GM10266 (cell line): ENCODE measurements at regions not wholly inside any gene's neighbourhood (a gene's known extent, or its start where the extent isn't known, plus 50 kb on each side); places are given as distances from the start of the nearest gene placed in this dataset.

Experiments
- DNase-seq: peaks from one replicate; pipeline ENCODE4 v3.0.0; 2012; ENCODE audit errors: extremely low spot score
- CTCF ChIP-seq: IDR thresholded peaks from 2 replicates; pipeline ENCODE4 v1.5.1; 2012; ENCODE audit warnings: mild to moderate bottlenecking, low read depth; ENCODE audit not compliant: control insufficient read depth, insufficient read depth; ENCODE audit errors: missing control alignments

GRCh38 chr14:100979079-100979478, 75.6 kb upstream of the RTL1 start:
- TF ChIP-seq CTCF = no peak
- DNase-seq = no peak

GRCh38 chr14:100979780-100980179, 76.3 kb upstream of the RTL1 start:
- no peak for TF ChIP-seq CTCF
- no peak for DNase-seq

GRCh38 chr14:100980823-100981222, 77.3 kb upstream of the RTL1 start:
- no peak for DNase-seq
- TF ChIP-seq CTCF = no peak

GRCh38 chr14:100981809-100982208, 78.3 kb upstream of the RTL1 start:
- DNase-seq = no peak
- TF ChIP-seq CTCF = no peak

- no peak for DNase-seq
- no peak for TF ChIP-seq CTCF
Measured at GRCh38 chr14:100982353-100982752, 78.8 kb upstream of the RTL1 start.

- no peak for TF ChIP-seq CTCF
- DNase-seq = no peak
Measured at GRCh38 chr14:100982762-100983161, 79.2 kb upstream of the RTL1 start.

GRCh38 chr14:100983710-100984109, 80.2 kb upstream of the RTL1 start:
- no peak for DNase-seq

More at GRCh38 chr14:100983710-100984109, 80.2 kb upstream of the RTL1 start:
- TF ChIP-seq CTCF = no peak
